ENCODE measurements at regions not wholly inside any gene's neighbourhood (a gene's known extent, or its start where the extent isn't known, plus 50 kb on each side); places are given as distances from the start of the nearest gene placed in this dataset.

GRCh38 chr3:94787066-94787465 lies 724.2 kb downstream of the NSUN3 start (continued):
- TF ChIP-seq MAX (CRISPR knock-in tag; IDR thresholded peaks at IDR 0.05) (no peak), SMC3 (conservative IDR thresholded peaks at IDR 0.05; ENCODE audit: insufficient read depth, low read depth, low read length) (no peak)

- in situ Hi-C loops (cut with MboI) = no loop called here
- no peaks in the 10 kb centered on the region for H3K36me3 ChIP-seq (ENCODE audit: control insufficient read depth, insufficient read depth, low read length)
- no peaks in the 10 kb centered on the region for H3K27me3 ChIP-seq (ENCODE audit: control insufficient read depth in 2 of 2, insufficient read depth in 2 of 2, low read length in 2 of 2)
- ATAC-seq (no peak), DNase-seq (ENCODE audit: extremely low read depth in 1 of 4, low spot score in 3 of 4) (no peak), FAIRE-seq (no peak)
- H3K9ac ChIP-seq (ENCODE audit: insufficient read depth in 1 of 2, low read depth in 2 of 2, low read length in 2 of 2) = no peak overlapping the region
- BruUV-seq (replicated peaks) = no TSS peak
- WGBS (ENCODE audit: insufficient coverage, low coverage, missing lambda C conversion rate) = no CpG with 5 or more reads among the region's 1 CpG
- H3K9me1 ChIP-seq (ENCODE audit: control insufficient read depth, insufficient read depth, low read length) = no peaks in the 10 kb centered on the region
- ChIA-PET CTCF (ENCODE audit: low intra/inter-chr PET ratio) (no interaction called here), POLR2A (no interaction called here)
- H3K9me3 ChIP-seq (replicated peaks; ENCODE audit: control insufficient read depth, insufficient read depth, low read depth, low read length) = no peaks in the 10 kb centered on the region
- no peak for TF ChIP-seq DDX20 (tag; IDR thresholded peaks at IDR 0.05; ENCODE audit: low read depth)
- no peak for TF ChIP-seq DIDO1 (tag; IDR thresholded peaks at IDR 0.05; ENCODE audit: low read depth)
- TF ChIP-seq SIN3A (IDR thresholded peaks at IDR 0.05; ENCODE audit: borderline replicate concordance in 2 of 2, control insufficient read depth in 1 of 2, low read depth in 2 of 2, low read length in 2 of 2) = no peak
- no peak for TF ChIP-seq GTF2B (IDR thresholded peaks at IDR 0.05; ENCODE audit: extremely low read depth, insufficient read length)
- TF ChIP-seq FOS (IDR thresholded peaks at IDR 0.05; ENCODE audit: extremely low read depth, insufficient read length) = no peak
- TF ChIP-seq U2AF2 (optimal IDR thresholded peaks at IDR 0.05; ENCODE audit: low read depth, low read length) = no peak
- TF ChIP-seq YY1 (IDR thresholded peaks at IDR 0.05; ENCODE audit: borderline replicate concordance in 1 of 3, control insufficient read depth in 1 of 3, extremely low read depth in 1 of 3, insufficient read depth in 3 of 3, insufficient read length in 1 of 3, insufficient replicate concordance in 2 of 3, low read depth in 1 of 3, low read length in 2 of 3) = no peak
- no peak for TF ChIP-seq BRF2 (IDR thresholded peaks at IDR 0.05; ENCODE audit: borderline replicate concordance, insufficient read depth, insufficient read length)
- no peak overlapping the region for H3K4me2 ChIP-seq (ENCODE audit: insufficient read depth, low read length)
- no peak overlapping the region for H3K27ac ChIP-seq (ENCODE audit: extremely low read depth, low read depth, low read length)
- H3K4me1 ChIP-seq (replicated peaks in 1 of 2; ENCODE audit: control insufficient read depth in 2 of 2, insufficient read depth in 2 of 2, low read length in 2 of 2) = no peaks in the 10 kb centered on the region
- intact Hi-C loops (cut with micrococcal nuclease) = no loop called here
- H3K4me3 ChIP-seq = no peak overlapping the region
- no peaks in the 10 kb centered on the region for H3K79me2 ChIP-seq (ENCODE audit: control insufficient read depth, insufficient read depth, low read length)
- no peaks in the 10 kb centered on the region for H4K20me1 ChIP-seq (replicated peaks; ENCODE audit: control insufficient read depth, insufficient read depth, low read length)
- H2AFZ ChIP-seq (ENCODE audit: low read depth, low read length) = no peak overlapping the region
Measured at GRCh38 chr3:94787734-94788270, 724.9 kb downstream of the NSUN3 start.

Measured in K562 (cell line).